ENCODE measurements at regions not wholly inside any gene's neighbourhood (a gene's known extent, or its start where the extent isn't known, plus 50 kb on each side); places are given as distances from the start of the nearest gene placed in this dataset.

GRCh38 chr18:78660311-78660710, 319.3 kb upstream of the SALL3 start:
- WGBS, 2 experiments (ENCODE audit: low coverage in 1 of 2, low lambda C conversion rate in 2 of 2, missing lambda C conversion rate in 2 of 2), result 24 to 27% methylated on average over 9 to 10 of the region's 10 CpGs
- H2AFZ ChIP-seq, result no peak overlapping the region
- TF ChIP-seq EZH2 (IDR thresholded peaks at IDR 0.05; ENCODE audit: insufficient read depth, poor library complexity, severe bottlenecking) (no peak), EZH2phosphoT487 (IDR thresholded peaks at IDR 0.05; ENCODE audit: insufficient read depth, low read depth) (no peak)
- H3K36me3 ChIP-seq (ENCODE audit: low read depth), result no peaks in the 10 kb centered on the region
- in situ Hi-C loops (cut with MboI), result no loop called here
- H3K4me2 ChIP-seq (ENCODE audit: unreplicated experiment), result no peak overlapping the region
- no peaks in the 10 kb centered on the region for H3K79me2 ChIP-seq (ENCODE audit: insufficient read depth)
- no peaks in the 10 kb centered on the region for H3F3A ChIP-seq (ENCODE audit: insufficient read depth)
- H3K4me1 ChIP-seq (ENCODE audit: insufficient read depth), result no peaks in the 10 kb centered on the region
- no peak overlapping the region for H3K9ac ChIP-seq
- DNase-seq, result no peak
- H4K20me1 ChIP-seq (ENCODE audit: insufficient read depth), result no peaks in the 10 kb centered on the region
- H3K27me3 ChIP-seq (replicated peaks; ENCODE audit: insufficient read depth), result no peaks in the 10 kb centered on the region
- H3K9me2 ChIP-seq (ENCODE audit: insufficient read depth), result no peaks in the 10 kb centered on the region
- no peak overlapping the region for H3K4me3 ChIP-seq
- H3K9me3 ChIP-seq (ENCODE audit: low read depth), result no peaks in the 10 kb centered on the region
- no peak overlapping the region for H3K27ac ChIP-seq

- no peaks in the 10 kb centered on the region for H3K9me3 ChIP-seq (ENCODE audit: low read depth)
- DNase-seq, result no peak
- in situ Hi-C loops (cut with MboI), result no loop called here
These were observed 318.3 kb upstream of the SALL3 start for GRCh38 chr18:78661316-78661715.

GRCh38 chr18:78662879-78663278, 316.7 kb upstream of the SALL3 start:
- Histone ChIP-seq H3K27ac (no peak overlapping the region), H3K27me3 (replicated peaks; ENCODE audit: insufficient read depth) (no peaks in the 10 kb centered on the region), H2AFZ (no peak overlapping the region), H3K79me2 (ENCODE audit: insufficient read depth) (no peaks in the 10 kb centered on the region), H3K36me3 (ENCODE audit: low read depth) (no peaks in the 10 kb centered on the region), H4K20me1 (ENCODE audit: insufficient read depth) (no peaks in the 10 kb centered on the region), H3K4me3 (no peak overlapping the region), H3K4me2 (ENCODE audit: unreplicated experiment) (no peak overlapping the region), H3K9ac (no peak overlapping the region), H3K9me2 (ENCODE audit: insufficient read depth) (no peaks in the 10 kb centered on the region), H3F3A (ENCODE audit: insufficient read depth) (no peaks in the 10 kb centered on the region), H3K4me1 (ENCODE audit: insufficient read depth) (no peaks in the 10 kb centered on the region), H3K9me3 (ENCODE audit: low read depth) (no peaks in the 10 kb centered on the region)
- WGBS, 2 experiments (ENCODE audit: low coverage in 1 of 2, low lambda C conversion rate in 2 of 2, missing lambda C conversion rate in 2 of 2), result 25 to 30% methylated on average over 9 of the region's 9 CpGs
- TF ChIP-seq EZH2phosphoT487 (IDR thresholded peaks at IDR 0.05; ENCODE audit: insufficient read depth, low read depth) (no peak), EZH2 (IDR thresholded peaks at IDR 0.05; ENCODE audit: insufficient read depth, poor library complexity, severe bottlenecking) (no peak)
- in situ Hi-C loops (cut with MboI), result no loop called here
- no peak for DNase-seq

More at GRCh38 chr18:78661316-78661715, 318.3 kb upstream of the SALL3 start:
- Histone ChIP-seq H3F3A (ENCODE audit: insufficient read depth) (no peaks in the 10 kb centered on the region), H3K4me1 (ENCODE audit: insufficient read depth) (no peaks in the 10 kb centered on the region), H3K27ac (no peak overlapping the region), H2AFZ (no peak overlapping the region), H3K79me2 (ENCODE audit: insufficient read depth) (no peaks in the 10 kb centered on the region), H3K9me2 (ENCODE audit: insufficient read depth) (no peaks in the 10 kb centered on the region), H4K20me1 (ENCODE audit: insufficient read depth) (no peaks in the 10 kb centered on the region), H3K4me2 (ENCODE audit: unreplicated experiment) (no peak overlapping the region), H3K36me3 (ENCODE audit: low read depth) (no peaks in the 10 kb centered on the region), H3K9ac (no peak overlapping the region), H3K4me3 (no peak overlapping the region), H3K27me3 (replicated peaks; ENCODE audit: insufficient read depth) (no peaks in the 10 kb centered on the region)
- WGBS, 2 experiments (ENCODE audit: low coverage in 1 of 2, low lambda C conversion rate in 2 of 2, missing lambda C conversion rate in 2 of 2), result 28 to 38% methylated on average over 9 of the region's 9 CpGs
- TF ChIP-seq EZH2 (IDR thresholded peaks at IDR 0.05; ENCODE audit: insufficient read depth, poor library complexity, severe bottlenecking), result no peak
- TF ChIP-seq EZH2phosphoT487 (IDR thresholded peaks at IDR 0.05; ENCODE audit: insufficient read depth, low read depth), result no peak

- no peak for DNase-seq
- no peak overlapping the region for H3K27ac ChIP-seq
- H3F3A ChIP-seq (ENCODE audit: insufficient read depth), result no peaks in the 10 kb centered on the region
- no peaks in the 10 kb centered on the region for H3K79me2 ChIP-seq (ENCODE audit: insufficient read depth)
- H3K9ac ChIP-seq, result no peak overlapping the region
- H4K20me1 ChIP-seq (ENCODE audit: insufficient read depth), result no peaks in the 10 kb centered on the region
- H3K9me3 ChIP-seq (ENCODE audit: low read depth), result no peaks in the 10 kb centered on the region
- no peaks in the 10 kb centered on the region for H3K9me2 ChIP-seq (ENCODE audit: insufficient read depth)
- WGBS, 2 experiments (ENCODE audit: low coverage in 1 of 2, low lambda C conversion rate in 2 of 2, missing lambda C conversion rate in 2 of 2), result 58 to 75% methylated on average over 10 to 13 of the region's 13 CpGs
- H3K27me3 ChIP-seq (replicated peaks; ENCODE audit: insufficient read depth), result no peaks in the 10 kb centered on the region
- no peaks in the 10 kb centered on the region for H3K36me3 ChIP-seq (ENCODE audit: low read depth)
- H3K4me2 ChIP-seq (ENCODE audit: unreplicated experiment), result no peak overlapping the region
- TF ChIP-seq EZH2 (IDR thresholded peaks at IDR 0.05; ENCODE audit: insufficient read depth, poor library complexity, severe bottlenecking), result no peak
- TF ChIP-seq EZH2phosphoT487 (IDR thresholded peaks at IDR 0.05; ENCODE audit: insufficient read depth, low read depth), result no peak
- no peak overlapping the region for H3K4me3 ChIP-seq
- in situ Hi-C loops (cut with MboI), result no loop called here
- H3K4me1 ChIP-seq (ENCODE audit: insufficient read depth), result no peaks in the 10 kb centered on the region
- no peak overlapping the region for H2AFZ ChIP-seq
These were observed 315.6 kb upstream of the SALL3 start for GRCh38 chr18:78664048-78664447.

- H3K4me1 ChIP-seq (ENCODE audit: insufficient read depth), result no peaks in the 10 kb centered on the region
- TF ChIP-seq EZH2 (IDR thresholded peaks at IDR 0.05; ENCODE audit: insufficient read depth, poor library complexity, severe bottlenecking) (no peak), EZH2phosphoT487 (IDR thresholded peaks at IDR 0.05; ENCODE audit: insufficient read depth, low read depth) (no peak)
- no peak overlapping the region for H2AFZ ChIP-seq
- H3K79me2 ChIP-seq (ENCODE audit: insufficient read depth), result no peaks in the 10 kb centered on the region
- H3K27me3 ChIP-seq (replicated peaks; ENCODE audit: insufficient read depth), result no peaks in the 10 kb centered on the region
- no peaks in the 10 kb centered on the region for H3F3A ChIP-seq (ENCODE audit: insufficient read depth)
- H3K4me2 ChIP-seq (ENCODE audit: unreplicated experiment), result no peak overlapping the region
- H3K36me3 ChIP-seq (ENCODE audit: low read depth), result no peaks in the 10 kb centered on the region
- no peak overlapping the region for H3K4me3 ChIP-seq
- H3K27ac ChIP-seq, result no peak overlapping the region
- no peaks in the 10 kb centered on the region for H4K20me1 ChIP-seq (ENCODE audit: insufficient read depth)
- no peaks in the 10 kb centered on the region for H3K9me3 ChIP-seq (ENCODE audit: low read depth)
- no peak for DNase-seq
- H3K9me2 ChIP-seq (ENCODE audit: insufficient read depth), result no peaks in the 10 kb centered on the region
- no peak overlapping the region for H3K9ac ChIP-seq
- in situ Hi-C loops (cut with MboI), result no loop called here
- WGBS, 2 experiments (ENCODE audit: low coverage in 1 of 2, low lambda C conversion rate in 2 of 2, missing lambda C conversion rate in 2 of 2), result 42 to 52% methylated on average over 5 of the region's 5 CpGs
These were observed 314.8 kb upstream of the SALL3 start for GRCh38 chr18:78664848-78665247.
